ENCODE measurements at regions not wholly inside any gene's neighbourhood (a gene's known extent, or its start where the extent isn't known, plus 50 kb on each side); places are given as distances from the start of the nearest gene placed in this dataset.

DNA sequence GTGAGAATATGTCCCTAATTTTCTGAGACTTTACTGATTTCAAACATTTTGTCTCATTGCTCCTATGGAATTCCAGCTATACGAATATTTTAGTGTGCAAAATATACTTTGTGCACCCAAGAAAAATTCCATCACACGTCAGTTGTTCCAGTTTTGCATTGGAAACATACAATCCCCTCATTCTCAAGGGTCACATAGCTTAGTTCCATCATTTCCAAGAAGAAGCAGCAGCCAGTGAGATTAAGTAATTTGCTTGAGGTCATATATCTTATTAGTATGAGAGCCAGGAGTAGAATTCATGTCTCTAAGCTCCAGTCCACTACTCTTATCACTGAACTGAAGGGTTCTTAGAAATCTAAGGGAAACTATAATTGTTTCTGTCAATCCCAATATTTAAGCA, 746.7 kb upstream of the C9orf72 start:
- TF ChIP-seq, protein P1, sequence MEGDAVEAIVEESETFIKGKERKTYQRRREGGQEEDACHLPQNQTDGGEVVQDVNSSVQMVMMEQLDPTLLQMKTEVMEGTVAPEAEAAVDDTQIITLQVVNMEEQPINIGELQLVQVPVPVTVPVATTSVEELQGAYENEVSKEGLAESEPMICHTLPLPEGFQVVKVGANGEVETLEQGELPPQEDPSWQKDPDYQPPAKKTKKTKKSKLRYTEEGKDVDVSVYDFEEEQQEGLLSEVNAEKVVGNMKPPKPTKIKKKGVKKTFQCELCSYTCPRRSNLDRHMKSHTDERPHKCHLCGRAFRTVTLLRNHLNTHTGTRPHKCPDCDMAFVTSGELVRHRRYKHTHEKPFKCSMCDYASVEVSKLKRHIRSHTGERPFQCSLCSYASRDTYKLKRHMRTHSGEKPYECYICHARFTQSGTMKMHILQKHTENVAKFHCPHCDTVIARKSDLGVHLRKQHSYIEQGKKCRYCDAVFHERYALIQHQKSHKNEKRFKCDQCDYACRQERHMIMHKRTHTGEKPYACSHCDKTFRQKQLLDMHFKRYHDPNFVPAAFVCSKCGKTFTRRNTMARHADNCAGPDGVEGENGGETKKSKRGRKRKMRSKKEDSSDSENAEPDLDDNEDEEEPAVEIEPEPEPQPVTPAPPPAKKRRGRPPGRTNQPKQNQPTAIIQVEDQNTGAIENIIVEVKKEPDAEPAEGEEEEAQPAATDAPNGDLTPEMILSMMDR (IDR thresholded peaks at IDR 0.05), result no peak
- TF ChIP-seq SIN3A (IDR thresholded peaks at IDR 0.05; ENCODE audit: borderline replicate concordance, insufficient read depth, low read depth, low read length), result no peak
- no peak for TF ChIP-seq POLR2AphosphoS5 (IDR thresholded peaks at IDR 0.05; ENCODE audit: low read depth, low read length)
